ENCODE measurements at regions not wholly inside any gene's neighbourhood (a gene's known extent, or its start where the extent isn't known, plus 50 kb on each side); places are given as distances from the start of the nearest gene placed in this dataset.

GRCh38 chr11:134535029-134536025 is 123.3 kb upstream of the B3GAT1 start:
- DNase-seq (peak in 2 of 5 donors; percentile 5 to 9), ATAC-seq (peak in 2 of 4 donors; percentile 33 to 34)
- no peak overlapping the region for H3K27ac ChIP-seq
- 69 to 76% (median 73%) methylated on average over 20 to 22 of the region's 22 CpGs for WGBS, 4 donors
- H3K4me3 ChIP-seq: no peak overlapping the region
- no peaks in the 10 kb centered on the region for H3K4me1 ChIP-seq
- no peaks in the 10 kb centered on the region for H3K36me3 ChIP-seq
- intact Hi-C loops (cut with DNase I): no loop called here
- H3K9me3 ChIP-seq: no peaks in the 10 kb centered on the region
- TF ChIP-seq CTCF (IDR thresholded peaks at IDR 0.05): no peak
- TF ChIP-seq POLR2A (IDR thresholded peaks at IDR 0.05): no peak
- H3K27me3 ChIP-seq: peaks cover 0 to 85% (median 3%) of the 10 kb centered on the region in 9 donors

- TF ChIP-seq POLR2A (IDR thresholded peaks at IDR 0.05) (no peak), CTCF (IDR thresholded peaks at IDR 0.05) (no peak)
- ATAC-seq (no peak), DNase-seq (peak in 2 of 5 donors; percentile 4 to 9)
- WGBS, 4 donors: 79 to 84% (median 82%) methylated on average over 7 of the region's 7 CpGs
- Histone ChIP-seq H3K4me1 (no peaks in the 10 kb centered on the region), H3K36me3 (no peaks in the 10 kb centered on the region), H3K27me3 (peaks cover 0 to 85% (median 2%) of the 10 kb centered on the region in 9 donors), H3K4me3 (no peak overlapping the region), H3K9me3 (no peaks in the 10 kb centered on the region), H3K27ac (no peak overlapping the region)
- intact Hi-C loops (cut with DNase I): loop anchor here in 1 of 10 donors (5.0 kb wide), 1 partner anchor 51 kb away; no protein-coding TSS in a partner anchor
These were observed 121.5 kb upstream of the B3GAT1 start for GRCh38 chr11:134533511-134533910.

GRCh38 chr11:134532921-134533421 is 120.9 kb upstream of the B3GAT1 start:
- peak in 3 of 5 donors; percentile 9 to 13 (median 10) for DNase-seq

More at GRCh38 chr11:134532921-134533421, 120.9 kb upstream of the B3GAT1 start:
- Histone ChIP-seq H3K36me3 (no peaks in the 10 kb centered on the region), H3K27me3 (peaks cover 0 to 84% (median 2%) of the 10 kb centered on the region in 9 donors), H3K4me3 (no peak overlapping the region), H3K9me3 (no peaks in the 10 kb centered on the region), H3K4me1 (no peaks in the 10 kb centered on the region), H3K27ac (no peak overlapping the region)
- intact Hi-C loops (cut with DNase I): loop anchor here in 1 of 10 donors (5.0 kb wide), 1 partner anchor 51 kb away; no protein-coding TSS in a partner anchor
- WGBS, 4 donors: 77 to 88% (median 86%) methylated on average over 7 to 13 of the region's 13 CpGs
- no peak for TF ChIP-seq POLR2A (IDR thresholded peaks at IDR 0.05)
- TF ChIP-seq CTCF (IDR thresholded peaks at IDR 0.05): no peak
- no peak for ATAC-seq

Measured in heart left ventricle (tissue), 16 donors.